AG20443 (cell line): ENCODE measurements at regions not wholly inside any gene's neighbourhood (a gene's known extent, or its start where the extent isn't known, plus 50 kb on each side); places are given as distances from the start of the nearest gene placed in this dataset.

ENCODE experiments used
- DNase-seq: peaks from one replicate; pipeline ENCODE4 v3.0.0; 2012; ENCODE audit warnings: low spot score, mixed read lengths

- DNase-seq, result no peak
Observed at GRCh38 chr16:82358606-82359221, 188.7 kb upstream of the MPHOSPH6 start.

- no peak for DNase-seq
Observed at GRCh38 chr16:82358161-82358560, 188.1 kb upstream of the MPHOSPH6 start.

GRCh38 chr16:82357237-82357636 is 187.2 kb upstream of the MPHOSPH6 start:
- DNase-seq, result no peak

GRCh38 chr16:82350560-82350959 is 180.5 kb upstream of the MPHOSPH6 start:
- DNase-seq, result no peak

GRCh38 chr16:82345318-82345717 is 175.3 kb upstream of the MPHOSPH6 start:
- DNase-seq, result no peak

GRCh38 chr16:82344157-82344556 is 174.1 kb upstream of the MPHOSPH6 start:
- DNase-seq, result peak; percentile 20

GRCh38 chr16:82341146-82341669 is 171.2 kb upstream of the MPHOSPH6 start:
- no peak for DNase-seq

GRCh38 chr16:82340531-82340930 is 170.5 kb upstream of the MPHOSPH6 start:
- DNase-seq, result no peak

GRCh38 chr16:82337355-82337754 is 167.3 kb upstream of the MPHOSPH6 start:
- DNase-seq, result no peak

GRCh38 chr16:82331974-82332750 is 162.1 kb upstream of the MPHOSPH6 start:
- DNase-seq, result no peak

- DNase-seq, result no peak
Observed at GRCh38 chr16:82331397-82331796, 161.4 kb upstream of the MPHOSPH6 start.

GRCh38 chr16:82329504-82330192 is 159.6 kb upstream of the MPHOSPH6 start:
- DNase-seq, result no peak

- no peak for DNase-seq
Observed at GRCh38 chr16:82328881-82329469, 159.0 kb upstream of the MPHOSPH6 start.

GRCh38 chr16:82323171-82323570 is 153.1 kb upstream of the MPHOSPH6 start:
- no peak for DNase-seq

GRCh38 chr16:82322177-82322576 is 152.2 kb upstream of the MPHOSPH6 start:
- no peak for DNase-seq

- no peak for DNase-seq
Observed at GRCh38 chr16:82319038-82319437, 149.0 kb upstream of the MPHOSPH6 start.

- no peak for DNase-seq
Observed at GRCh38 chr16:82317411-82318167, 147.6 kb upstream of the MPHOSPH6 start.

- no peak for DNase-seq
Observed at GRCh38 chr16:82313754-82314153, 143.7 kb upstream of the MPHOSPH6 start.

GRCh38 chr16:82311528-82311927 is 141.5 kb upstream of the MPHOSPH6 start:
- no peak for DNase-seq

- DNase-seq, result no peak
Observed at GRCh38 chr16:82302042-82302727, 132.2 kb upstream of the MPHOSPH6 start.

- no peak for DNase-seq
Observed at GRCh38 chr16:82301146-82301755, 131.2 kb upstream of the MPHOSPH6 start.
